ENCODE measurements at regions not wholly inside any gene's neighbourhood (a gene's known extent, or its start where the extent isn't known, plus 50 kb on each side); places are given as distances from the start of the nearest gene placed in this dataset.

DNA sequence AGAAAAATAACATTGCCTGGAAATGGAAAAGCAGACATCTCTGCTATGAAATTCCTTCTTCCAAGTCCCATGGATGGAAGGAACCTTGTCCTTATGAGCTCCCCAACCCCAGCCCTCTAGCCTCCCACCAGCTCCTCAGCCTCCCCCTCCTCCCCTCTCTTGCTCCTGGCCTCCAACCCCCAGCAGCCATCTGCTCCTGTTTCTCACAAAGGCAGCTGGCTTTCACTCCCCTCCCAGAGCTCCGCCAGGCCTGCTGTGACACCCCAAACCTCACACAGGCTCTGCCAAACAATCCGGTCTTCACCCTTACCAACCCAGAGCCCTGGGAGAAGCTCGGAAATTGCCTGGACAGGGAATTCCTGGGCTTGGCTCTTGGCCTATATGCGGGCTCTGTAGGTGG lies 69.2 kb downstream of the KLHDC7A start:
- TF ChIP-seq CTCF (IDR thresholded peaks at IDR 0.05; ENCODE audit: low read depth, low read length, poor library complexity, severe bottlenecking) (no peak), EZH2phosphoT487 (IDR thresholded peaks at IDR 0.05; ENCODE audit: borderline replicate concordance, low read length) (no peak)
